ENCODE measurements at regions not wholly inside any gene's neighbourhood (a gene's known extent, or its start where the extent isn't known, plus 50 kb on each side); places are given as distances from the start of the nearest gene placed in this dataset.

DNA sequence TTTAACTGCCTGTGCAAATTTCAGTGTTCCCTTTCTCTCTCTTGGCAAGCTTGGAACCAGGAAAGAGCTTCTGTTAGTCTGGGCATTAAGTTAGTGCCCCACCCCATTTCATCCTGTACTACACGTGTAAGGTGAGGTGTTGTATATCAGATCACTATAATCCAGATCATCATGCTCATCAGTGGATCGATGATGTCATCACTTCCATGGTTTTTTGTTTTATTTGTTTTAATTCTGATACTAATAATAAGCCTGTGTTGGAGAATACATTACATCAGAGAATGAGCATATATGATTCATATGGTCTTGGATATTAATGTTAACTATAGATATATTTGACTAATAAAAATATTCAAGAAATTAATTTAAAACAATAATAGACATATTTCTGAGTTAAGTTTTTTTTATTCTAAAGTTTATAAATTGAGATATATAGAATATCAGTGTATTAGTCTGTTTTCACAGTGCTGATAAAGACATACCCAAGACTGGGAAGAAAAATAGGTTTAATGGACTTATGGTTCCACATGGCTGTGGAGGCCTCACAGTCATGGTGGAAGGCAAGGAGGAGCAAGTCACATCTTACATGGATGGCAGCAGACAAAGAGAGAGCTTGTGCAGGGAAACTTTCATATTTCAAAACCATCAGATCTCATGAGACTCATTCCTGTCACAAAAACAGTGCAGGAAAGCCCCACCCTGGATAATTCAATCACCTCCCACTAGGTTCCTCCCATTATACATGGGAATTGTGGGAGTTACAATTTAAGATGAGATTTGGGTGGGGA lies 588.3 kb upstream of the B3GALT2 start:
- TF ChIP-seq NR3C1 (IDR thresholded peaks at IDR 0.05): no peak
- TF ChIP-seq GATA3 (IDR thresholded peaks at IDR 0.05; ENCODE audit: borderline replicate concordance): no peak
- TF ChIP-seq, protein P1, sequence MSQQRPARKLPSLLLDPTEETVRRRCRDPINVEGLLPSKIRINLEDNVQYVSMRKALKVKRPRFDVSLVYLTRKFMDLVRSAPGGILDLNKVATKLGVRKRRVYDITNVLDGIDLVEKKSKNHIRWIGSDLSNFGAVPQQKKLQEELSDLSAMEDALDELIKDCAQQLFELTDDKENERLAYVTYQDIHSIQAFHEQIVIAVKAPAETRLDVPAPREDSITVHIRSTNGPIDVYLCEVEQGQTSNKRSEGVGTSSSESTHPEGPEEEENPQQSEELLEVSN (IDR thresholded peaks at IDR 0.05; ENCODE audit: borderline replicate concordance, low read depth): no peak
- TF ChIP-seq POLR2A (IDR thresholded peaks at IDR 0.05; ENCODE audit: low read length): no peak
- TF ChIP-seq, protein P2, sequence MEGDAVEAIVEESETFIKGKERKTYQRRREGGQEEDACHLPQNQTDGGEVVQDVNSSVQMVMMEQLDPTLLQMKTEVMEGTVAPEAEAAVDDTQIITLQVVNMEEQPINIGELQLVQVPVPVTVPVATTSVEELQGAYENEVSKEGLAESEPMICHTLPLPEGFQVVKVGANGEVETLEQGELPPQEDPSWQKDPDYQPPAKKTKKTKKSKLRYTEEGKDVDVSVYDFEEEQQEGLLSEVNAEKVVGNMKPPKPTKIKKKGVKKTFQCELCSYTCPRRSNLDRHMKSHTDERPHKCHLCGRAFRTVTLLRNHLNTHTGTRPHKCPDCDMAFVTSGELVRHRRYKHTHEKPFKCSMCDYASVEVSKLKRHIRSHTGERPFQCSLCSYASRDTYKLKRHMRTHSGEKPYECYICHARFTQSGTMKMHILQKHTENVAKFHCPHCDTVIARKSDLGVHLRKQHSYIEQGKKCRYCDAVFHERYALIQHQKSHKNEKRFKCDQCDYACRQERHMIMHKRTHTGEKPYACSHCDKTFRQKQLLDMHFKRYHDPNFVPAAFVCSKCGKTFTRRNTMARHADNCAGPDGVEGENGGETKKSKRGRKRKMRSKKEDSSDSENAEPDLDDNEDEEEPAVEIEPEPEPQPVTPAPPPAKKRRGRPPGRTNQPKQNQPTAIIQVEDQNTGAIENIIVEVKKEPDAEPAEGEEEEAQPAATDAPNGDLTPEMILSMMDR (IDR thresholded peaks at IDR 0.05): no peak
- TF ChIP-seq JUN (IDR thresholded peaks at IDR 0.05): no peak

All from A549 (cell line).